ENCODE measurements at regions not wholly inside any gene's neighbourhood (a gene's known extent, or its start where the extent isn't known, plus 50 kb on each side); places are given as distances from the start of the nearest gene placed in this dataset.

DNA sequence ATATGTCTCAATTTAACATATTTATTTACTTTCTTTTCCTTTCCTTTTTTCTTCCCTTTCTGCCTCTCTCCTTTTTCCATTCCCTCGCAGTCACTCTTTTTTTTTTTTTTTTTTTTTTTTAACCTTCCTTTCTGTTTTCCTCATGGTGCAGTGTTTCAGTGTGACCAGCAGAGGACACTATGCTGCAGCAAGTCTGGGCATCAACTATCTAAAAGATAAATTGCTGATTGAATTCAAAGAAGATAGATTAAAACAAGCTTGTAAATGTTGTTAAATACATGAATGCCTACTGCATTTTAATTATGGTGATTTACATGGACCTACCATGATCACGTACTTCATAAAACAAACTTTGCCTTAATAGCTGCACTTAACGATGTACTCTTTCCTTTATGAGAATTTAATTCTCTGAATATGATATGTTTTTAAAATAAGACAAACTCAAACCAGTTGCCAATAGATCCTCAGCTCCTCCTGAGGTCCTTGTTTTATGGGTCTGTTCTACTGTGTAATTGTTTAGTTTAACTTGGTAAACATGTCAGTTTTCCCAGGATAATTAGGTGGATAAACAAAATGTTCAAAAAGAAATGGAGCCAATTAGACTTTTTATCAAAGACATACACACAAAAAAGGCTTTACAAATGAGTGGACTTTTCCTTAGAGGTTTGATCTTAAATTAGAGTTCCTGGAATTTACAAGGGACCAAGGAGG is 101.0 kb upstream of the AGR3 start:
- peak; percentile 62 for ATAC-seq
- TF ChIP-seq ZNF565 (CRISPR knock-in tag; conservative IDR thresholded peaks at IDR 0.05; ENCODE audit: low read depth) = no peak
- no peak for TF ChIP-seq SNAI2 (CRISPR knock-in tag; IDR thresholded peaks at IDR 0.05)
- TF ChIP-seq, protein P1, sequence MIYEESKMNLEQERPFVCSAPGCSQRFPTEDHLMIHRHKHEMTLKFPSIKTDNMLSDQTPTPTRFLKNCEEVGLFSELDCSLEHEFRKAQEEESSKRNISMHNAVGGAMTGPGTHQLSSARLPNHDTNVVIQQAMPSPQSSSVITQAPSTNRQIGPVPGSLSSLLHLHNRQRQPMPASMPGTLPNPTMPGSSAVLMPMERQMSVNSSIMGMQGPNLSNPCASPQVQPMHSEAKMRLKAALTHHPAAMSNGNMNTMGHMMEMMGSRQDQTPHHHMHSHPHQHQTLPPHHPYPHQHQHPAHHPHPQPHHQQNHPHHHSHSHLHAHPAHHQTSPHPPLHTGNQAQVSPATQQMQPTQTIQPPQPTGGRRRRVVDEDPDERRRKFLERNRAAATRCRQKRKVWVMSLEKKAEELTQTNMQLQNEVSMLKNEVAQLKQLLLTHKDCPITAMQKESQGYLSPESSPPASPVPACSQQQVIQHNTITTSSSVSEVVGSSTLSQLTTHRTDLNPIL (CRISPR knock-in tag; IDR thresholded peaks at IDR 0.05; ENCODE audit: low read depth) = no peak
- no peak for TF ChIP-seq ESRRG (CRISPR knock-in tag; IDR thresholded peaks at IDR 0.05)
- TF ChIP-seq ISL1 (CRISPR knock-in tag; IDR thresholded peaks at IDR 0.05) = no peak
- TF ChIP-seq, protein P2, sequence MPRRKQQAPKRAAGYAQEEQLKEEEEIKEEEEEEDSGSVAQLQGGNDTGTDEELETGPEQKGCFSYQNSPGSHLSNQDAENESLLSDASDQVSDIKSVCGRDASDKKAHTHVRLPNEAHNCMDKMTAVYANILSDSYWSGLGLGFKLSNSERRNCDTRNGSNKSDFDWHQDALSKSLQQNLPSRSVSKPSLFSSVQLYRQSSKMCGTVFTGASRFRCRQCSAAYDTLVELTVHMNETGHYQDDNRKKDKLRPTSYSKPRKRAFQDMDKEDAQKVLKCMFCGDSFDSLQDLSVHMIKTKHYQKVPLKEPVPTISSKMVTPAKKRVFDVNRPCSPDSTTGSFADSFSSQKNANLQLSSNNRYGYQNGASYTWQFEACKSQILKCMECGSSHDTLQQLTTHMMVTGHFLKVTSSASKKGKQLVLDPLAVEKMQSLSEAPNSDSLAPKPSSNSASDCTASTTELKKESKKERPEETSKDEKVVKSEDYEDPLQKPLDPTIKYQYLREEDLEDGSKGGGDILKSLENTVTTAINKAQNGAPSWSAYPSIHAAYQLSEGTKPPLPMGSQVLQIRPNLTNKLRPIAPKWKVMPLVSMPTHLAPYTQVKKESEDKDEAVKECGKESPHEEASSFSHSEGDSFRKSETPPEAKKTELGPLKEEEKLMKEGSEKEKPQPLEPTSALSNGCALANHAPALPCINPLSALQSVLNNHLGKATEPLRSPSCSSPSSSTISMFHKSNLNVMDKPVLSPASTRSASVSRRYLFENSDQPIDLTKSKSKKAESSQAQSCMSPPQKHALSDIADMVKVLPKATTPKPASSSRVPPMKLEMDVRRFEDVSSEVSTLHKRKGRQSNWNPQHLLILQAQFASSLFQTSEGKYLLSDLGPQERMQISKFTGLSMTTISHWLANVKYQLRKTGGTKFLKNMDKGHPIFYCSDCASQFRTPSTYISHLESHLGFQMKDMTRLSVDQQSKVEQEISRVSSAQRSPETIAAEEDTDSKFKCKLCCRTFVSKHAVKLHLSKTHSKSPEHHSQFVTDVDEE (CRISPR knock-in tag; IDR thresholded peaks at IDR 0.05) = no peak
- no peak for TF ChIP-seq TOX (CRISPR knock-in tag; IDR thresholded peaks at IDR 0.05; ENCODE audit: borderline replicate concordance)
- TF ChIP-seq, protein P3, sequence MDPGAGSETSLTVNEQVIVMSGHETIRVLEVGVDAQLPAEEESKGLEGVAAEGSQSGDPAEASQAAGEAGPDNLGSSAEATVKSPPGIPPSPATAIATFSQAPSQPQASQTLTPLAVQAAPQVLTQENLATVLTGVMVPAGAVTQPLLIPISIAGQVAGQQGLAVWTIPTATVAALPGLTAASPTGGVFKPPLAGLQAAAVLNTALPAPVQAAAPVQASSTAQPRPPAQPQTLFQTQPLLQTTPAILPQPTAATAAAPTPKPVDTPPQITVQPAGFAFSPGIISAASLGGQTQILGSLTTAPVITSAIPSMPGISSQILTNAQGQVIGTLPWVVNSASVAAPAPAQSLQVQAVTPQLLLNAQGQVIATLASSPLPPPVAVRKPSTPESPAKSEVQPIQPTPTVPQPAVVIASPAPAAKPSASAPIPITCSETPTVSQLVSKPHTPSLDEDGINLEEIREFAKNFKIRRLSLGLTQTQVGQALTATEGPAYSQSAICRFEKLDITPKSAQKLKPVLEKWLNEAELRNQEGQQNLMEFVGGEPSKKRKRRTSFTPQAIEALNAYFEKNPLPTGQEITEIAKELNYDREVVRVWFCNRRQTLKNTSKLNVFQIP (CRISPR knock-in tag; IDR thresholded peaks at IDR 0.05; ENCODE audit: borderline replicate concordance, low read depth) = no peak
- TF ChIP-seq ZFP30 (CRISPR knock-in tag; IDR thresholded peaks at IDR 0.05) = no peak
- TF ChIP-seq BACH2 (CRISPR knock-in tag; IDR thresholded peaks at IDR 0.05; ENCODE audit: borderline replicate concordance) = no peak
- TF ChIP-seq GLIS3 (CRISPR knock-in tag; IDR thresholded peaks at IDR 0.05) = no peak
- TF ChIP-seq ZNF8 (CRISPR knock-in tag; IDR thresholded peaks at IDR 0.05) = no peak

DNA sequence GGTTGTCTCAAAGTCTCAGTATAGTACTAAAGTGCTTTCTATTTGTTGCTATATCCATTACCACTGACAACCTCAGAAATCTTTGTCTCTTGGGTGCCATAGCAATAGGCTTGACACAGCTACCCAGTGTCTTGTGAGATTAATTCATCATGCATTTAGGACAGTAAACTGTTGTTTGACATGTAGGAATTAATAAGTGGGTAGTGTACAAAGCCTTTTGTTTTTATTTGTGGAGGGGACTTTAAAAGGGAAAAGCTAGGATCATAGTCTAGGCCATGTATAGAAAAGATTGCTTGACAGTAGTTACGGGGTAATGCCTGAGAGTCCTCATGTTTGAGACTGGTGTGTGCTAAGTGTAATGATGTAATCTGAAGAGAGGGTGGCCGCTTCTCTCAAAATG is 102.6 kb upstream of the AGR3 start:
- ATAC-seq = no peak

DNA sequence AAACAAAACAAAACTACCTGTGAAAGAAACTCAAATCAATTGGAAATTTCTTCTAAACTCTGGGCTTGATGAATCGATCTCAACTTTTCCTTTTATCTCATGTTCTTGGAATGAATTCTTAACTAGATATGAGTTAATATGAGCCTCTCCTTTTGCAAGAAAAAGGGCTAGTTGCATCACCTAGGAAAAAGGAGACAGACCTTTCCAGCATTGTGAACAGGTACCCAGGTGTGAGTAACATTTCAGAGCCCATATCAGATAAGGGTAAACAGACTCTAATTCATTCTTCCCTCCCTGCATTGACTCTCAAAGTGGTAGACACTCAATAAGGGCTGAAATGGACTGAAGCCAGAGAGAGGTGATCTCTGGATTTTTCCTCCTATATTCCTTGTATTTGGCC is 103.8 kb upstream of the AGR3 start:
- TF ChIP-seq, protein P1 (CRISPR knock-in tag; IDR thresholded peaks at IDR 0.05; ENCODE audit: low read depth) = no peak
- TF ChIP-seq ZFP3 (CRISPR knock-in tag; IDR thresholded peaks at IDR 0.05) (no peak), ARNTL (CRISPR knock-in tag; IDR thresholded peaks at IDR 0.05; ENCODE audit: borderline replicate concordance, low read depth) (no peak), RARB (CRISPR knock-in tag; IDR thresholded peaks at IDR 0.05) (no peak), TCF4 (CRISPR knock-in tag; IDR thresholded peaks at IDR 0.05; ENCODE audit: borderline replicate concordance) (no peak), ZC3H10 (CRISPR knock-in tag; IDR thresholded peaks at IDR 0.05) (no peak), BACH2 (CRISPR knock-in tag; IDR thresholded peaks at IDR 0.05; ENCODE audit: borderline replicate concordance) (no peak)
- TF ChIP-seq, protein P4, sequence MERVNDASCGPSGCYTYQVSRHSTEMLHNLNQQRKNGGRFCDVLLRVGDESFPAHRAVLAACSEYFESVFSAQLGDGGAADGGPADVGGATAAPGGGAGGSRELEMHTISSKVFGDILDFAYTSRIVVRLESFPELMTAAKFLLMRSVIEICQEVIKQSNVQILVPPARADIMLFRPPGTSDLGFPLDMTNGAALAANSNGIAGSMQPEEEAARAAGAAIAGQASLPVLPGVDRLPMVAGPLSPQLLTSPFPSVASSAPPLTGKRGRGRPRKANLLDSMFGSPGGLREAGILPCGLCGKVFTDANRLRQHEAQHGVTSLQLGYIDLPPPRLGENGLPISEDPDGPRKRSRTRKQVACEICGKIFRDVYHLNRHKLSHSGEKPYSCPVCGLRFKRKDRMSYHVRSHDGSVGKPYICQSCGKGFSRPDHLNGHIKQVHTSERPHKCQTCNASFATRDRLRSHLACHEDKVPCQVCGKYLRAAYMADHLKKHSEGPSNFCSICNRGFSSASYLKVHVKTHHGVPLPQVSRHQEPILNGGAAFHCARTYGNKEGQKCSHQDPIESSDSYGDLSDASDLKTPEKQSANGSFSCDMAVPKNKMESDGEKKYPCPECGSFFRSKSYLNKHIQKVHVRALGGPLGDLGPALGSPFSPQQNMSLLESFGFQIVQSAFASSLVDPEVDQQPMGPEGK (CRISPR knock-in tag; IDR thresholded peaks at IDR 0.05; ENCODE audit: borderline replicate concordance) = no peak
- no peak for ATAC-seq

More for the DNA sequence above, 102.6 kb upstream of the AGR3 start:
- TF ChIP-seq BACH2 (CRISPR knock-in tag; IDR thresholded peaks at IDR 0.05; ENCODE audit: borderline replicate concordance) (no peak), TCF4 (CRISPR knock-in tag; IDR thresholded peaks at IDR 0.05; ENCODE audit: borderline replicate concordance) (no peak), ZFP30 (CRISPR knock-in tag; IDR thresholded peaks at IDR 0.05) (no peak), SNAI2 (CRISPR knock-in tag; IDR thresholded peaks at IDR 0.05) (no peak), ZC3H10 (CRISPR knock-in tag; IDR thresholded peaks at IDR 0.05) (no peak), RARB (CRISPR knock-in tag; IDR thresholded peaks at IDR 0.05) (no peak), ARNTL (CRISPR knock-in tag; IDR thresholded peaks at IDR 0.05; ENCODE audit: borderline replicate concordance, low read depth) (no peak), OSR1 (CRISPR knock-in tag; IDR thresholded peaks at IDR 0.05) (no peak), ZNF70 (CRISPR knock-in tag; IDR thresholded peaks at IDR 0.05) (no peak), ZFP3 (CRISPR knock-in tag; IDR thresholded peaks at IDR 0.05) (no peak), PPARA (CRISPR knock-in tag; IDR thresholded peaks at IDR 0.05; ENCODE audit: borderline replicate concordance) (no peak), TOX (CRISPR knock-in tag; IDR thresholded peaks at IDR 0.05; ENCODE audit: borderline replicate concordance) (no peak)
- TF ChIP-seq, protein P4 (CRISPR knock-in tag; IDR thresholded peaks at IDR 0.05; ENCODE audit: borderline replicate concordance) = no peak
- TF ChIP-seq, protein P3 (CRISPR knock-in tag; IDR thresholded peaks at IDR 0.05; ENCODE audit: borderline replicate concordance, low read depth) = no peak

All from SK-N-SH treated with all-trans-retinoic acid at 6 μM for 48 hours (cell line).